HS-27A (cell line): ENCODE measurements at regions not wholly inside any gene's neighbourhood (a gene's known extent, or its start where the extent isn't known, plus 50 kb on each side); places are given as distances from the start of the nearest gene placed in this dataset.
"Not testable (repeated sequence)": the region's sequence is repeated elsewhere in the genome, so short reads cannot be mapped to it uniquely, and the experiment has no call there.

Experiments
- DNase-seq: peaks from one replicate; pipeline ENCODE4 v3.0.0-alpha.2; 2012; ENCODE audit warnings: low read depth, missing footprints

- no peak for DNase-seq
Measured at GRCh38 chr1:20432341-20432740, 53.7 kb downstream of the CAMK2N1 start.

GRCh38 chr1:20431176-20431460 lies 54.9 kb downstream of the CAMK2N1 start:
- no peak for DNase-seq

- no peak for DNase-seq
Measured at GRCh38 chr1:20430355-20431175, 55.4 kb downstream of the CAMK2N1 start.

GRCh38 chr1:20429296-20429695 lies 56.7 kb downstream of the CAMK2N1 start:
- no peak for DNase-seq

GRCh38 chr1:20428841-20429240 lies 57.2 kb downstream of the CAMK2N1 start:
- no peak for DNase-seq

- DNase-seq, result peak; percentile 47
Measured at GRCh38 chr1:20426923-20427322, 59.1 kb downstream of the CAMK2N1 start.

GRCh38 chr1:20426371-20426770 lies 59.6 kb downstream of the CAMK2N1 start:
- DNase-seq, result no peak

GRCh38 chr1:20425622-20426021 lies 60.4 kb downstream of the CAMK2N1 start:
- DNase-seq, result no peak

GRCh38 chr1:20423169-20423795 lies 62.7 kb downstream of the CAMK2N1 start:
- DNase-seq, result no peak

- DNase-seq, result no peak
Measured at GRCh38 chr1:20421441-20421840, 64.6 kb downstream of the CAMK2N1 start.

- no peak for DNase-seq
Measured at GRCh38 chr1:20417581-20417980, 68.4 kb downstream of the CAMK2N1 start.

GRCh38 chr1:20416706-20417105 lies 69.3 kb downstream of the CAMK2N1 start:
- no peak for DNase-seq

- DNase-seq, result no peak
Measured at GRCh38 chr1:20413776-20414140, 72.3 kb downstream of the CAMK2N1 start.

- no peak for DNase-seq
Measured at GRCh38 chr1:20413136-20413775, 72.8 kb downstream of the CAMK2N1 start.

- peak; percentile 95 for DNase-seq
Measured at GRCh38 chr1:20411196-20411980, 74.6 kb downstream of the CAMK2N1 start.

GRCh38 chr1:20410503-20410902 lies 75.5 kb downstream of the CAMK2N1 start:
- no peak for DNase-seq

GRCh38 chr1:20409971-20410370 lies 76.0 kb downstream of the CAMK2N1 start:
- no peak for DNase-seq

GRCh38 chr1:20409012-20409411 lies 77.0 kb downstream of the CAMK2N1 start:
- no peak for DNase-seq

GRCh38 chr1:20408133-20408650 lies 77.8 kb downstream of the CAMK2N1 start:
- not testable (repeated sequence) for DNase-seq

GRCh38 chr1:20405893-20406604 lies 80.0 kb downstream of the CAMK2N1 start:
- no peak for DNase-seq

- no peak for DNase-seq
Measured at GRCh38 chr1:20405051-20405754, 80.8 kb downstream of the CAMK2N1 start.
